ENCODE measurements at regions not wholly inside any gene's neighbourhood (a gene's known extent, or its start where the extent isn't known, plus 50 kb on each side); places are given as distances from the start of the nearest gene placed in this dataset.
"Not testable (repeated sequence)": the region's sequence is repeated elsewhere in the genome, so short reads cannot be mapped to it uniquely, and the experiment has no call there.

- DNase-seq (ENCODE audit: low spot score in 2 of 2); H3K27ac ChIP-seq; H3K4me1 ChIP-seq; H3K9me3 ChIP-seq; H3K36me3 ChIP-seq; H3K4me3 ChIP-seq; H3K27me3 ChIP-seq: not testable (repeated sequence)
- WGBS = 84% methylated on average over 3 of the region's 3 CpGs
Measured at GRCh38 chr17:21470422-21470821, 94.3 kb downstream of the KCNJ12 start.

GRCh38 chr17:21470861-21471260 is 94.7 kb downstream of the KCNJ12 start:
- no peaks in the 10 kb centered on the region for H3K4me1 ChIP-seq
- H3K27me3 ChIP-seq = peaks cover 9% of the 10 kb centered on the region
- no peaks in the 10 kb centered on the region for H3K36me3 ChIP-seq
- no peak for DNase-seq (ENCODE audit: low spot score in 2 of 2)
- no peak overlapping the region for H3K27ac ChIP-seq
- 47% methylated on average over 1 of the region's 1 CpG for WGBS
- H3K9me3 ChIP-seq = no peaks in the 10 kb centered on the region
- no peak overlapping the region for H3K4me3 ChIP-seq
- no peak for TF ChIP-seq EP300 (IDR thresholded peaks at IDR 0.05)
- no peak for TF ChIP-seq CTCF (IDR thresholded peaks at IDR 0.05)
- no peak for TF ChIP-seq POLR2A (IDR thresholded peaks at IDR 0.05)
- TF ChIP-seq POLR2AphosphoS5 (IDR thresholded peaks at IDR 0.05) = no peak

- DNase-seq (ENCODE audit: low spot score in 2 of 2) = peak in 1 of 2 donors; percentile 41
- no peak overlapping the region for H3K4me3 ChIP-seq
- peaks cover 17% of the 10 kb centered on the region for H3K27me3 ChIP-seq
- no peaks in the 10 kb centered on the region for H3K4me1 ChIP-seq
- no peaks in the 10 kb centered on the region for H3K9me3 ChIP-seq
- 82% methylated on average over 5 of the region's 5 CpGs for WGBS
- H3K27ac ChIP-seq = no peak overlapping the region
- TF ChIP-seq POLR2AphosphoS5 (IDR thresholded peaks at IDR 0.05) = no peak
- no peaks in the 10 kb centered on the region for H3K36me3 ChIP-seq
Measured at GRCh38 chr17:21474815-21475214, 98.7 kb downstream of the KCNJ12 start.

- peaks cover 21% of the 10 kb centered on the region for H3K27me3 ChIP-seq
- H3K27ac ChIP-seq = no peak overlapping the region
- TF ChIP-seq POLR2A (IDR thresholded peaks at IDR 0.05) (no peak), EP300 (IDR thresholded peaks at IDR 0.05) (no peak), CTCF (IDR thresholded peaks at IDR 0.05) (no peak), POLR2AphosphoS5 (IDR thresholded peaks at IDR 0.05) (no peak)
- no peaks in the 10 kb centered on the region for H3K4me1 ChIP-seq
- peak in 1 of 2 donors; percentile 14 for DNase-seq (ENCODE audit: low spot score in 2 of 2)
- no peaks in the 10 kb centered on the region for H3K9me3 ChIP-seq
- WGBS = 74% methylated on average over 8 of the region's 8 CpGs
- H3K4me3 ChIP-seq = no peak overlapping the region
- no peaks in the 10 kb centered on the region for H3K36me3 ChIP-seq
Measured at GRCh38 chr17:21475571-21475970, 99.4 kb downstream of the KCNJ12 start.

- TF ChIP-seq POLR2A (IDR thresholded peaks at IDR 0.05) = no peak
- no peak for TF ChIP-seq CTCF (IDR thresholded peaks at IDR 0.05)
- TF ChIP-seq EP300 (IDR thresholded peaks at IDR 0.05) = no peak
- TF ChIP-seq POLR2AphosphoS5 (IDR thresholded peaks at IDR 0.05) = no peak
Measured at GRCh38 chr17:21476867-21477266, 100.7 kb downstream of the KCNJ12 start.

GRCh38 chr17:21482189-21482865 is 106.2 kb downstream of the KCNJ12 start:
- Histone ChIP-seq H3K27me3 (peaks cover 31% of the 10 kb centered on the region), H3K4me1 (no peaks in the 10 kb centered on the region), H3K36me3 (no peaks in the 10 kb centered on the region), H3K27ac (no peak overlapping the region), H3K9me3 (no peaks in the 10 kb centered on the region), H3K4me3 (no peak overlapping the region)
- 50% methylated on average over 9 of the region's 9 CpGs for WGBS
- no peak for TF ChIP-seq CTCF (IDR thresholded peaks at IDR 0.05)
- TF ChIP-seq POLR2A (IDR thresholded peaks at IDR 0.05) = no peak
- no peak for TF ChIP-seq POLR2AphosphoS5 (IDR thresholded peaks at IDR 0.05)
- TF ChIP-seq EP300 (IDR thresholded peaks at IDR 0.05) = no peak
- DNase-seq (ENCODE audit: low spot score in 2 of 2) = no peak

More at GRCh38 chr17:21476867-21477266, 100.7 kb downstream of the KCNJ12 start:
- H3K4me1 ChIP-seq = no peaks in the 10 kb centered on the region
- no peak overlapping the region for H3K4me3 ChIP-seq
- peak in 1 of 2 donors; percentile 28 for DNase-seq (ENCODE audit: low spot score in 2 of 2)
- no peaks in the 10 kb centered on the region for H3K9me3 ChIP-seq
- H3K27me3 ChIP-seq = peaks cover 23% of the 10 kb centered on the region
- no peak overlapping the region for H3K27ac ChIP-seq
- no peaks in the 10 kb centered on the region for H3K36me3 ChIP-seq
- 58% methylated on average over 7 of the region's 11 CpGs for WGBS

GRCh38 chr17:21488043-21488442 is 111.9 kb downstream of the KCNJ12 start:
- WGBS = 28% methylated on average over 2 of the region's 2 CpGs
- not testable (repeated sequence) for H3K9me3 ChIP-seq; H3K4me1 ChIP-seq; H3K4me3 ChIP-seq; H3K36me3 ChIP-seq; DNase-seq (ENCODE audit: low spot score in 2 of 2); H3K27ac ChIP-seq
- peaks cover 22% of the 10 kb centered on the region for H3K27me3 ChIP-seq
